Mucosa of stomach (tissue), 1 donor: ENCODE measurements at regions not wholly inside any gene's neighbourhood (a gene's known extent, or its start where the extent isn't known, plus 50 kb on each side); places are given as distances from the start of the nearest gene placed in this dataset.

Experiments
- H3K27me3 ChIP-seq: one replicate; pipeline ENCODE4 v1.7.0; 2013; ENCODE audit warnings: mild to moderate bottlenecking, low read length; ENCODE audit not compliant: control insufficient read depth, insufficient read depth
- H3K36me3 ChIP-seq: one replicate; pipeline ENCODE4 v1.7.0; 2013; ENCODE audit warnings: low read length; ENCODE audit not compliant: control insufficient read depth, insufficient read depth
- H3K4me1 ChIP-seq: one replicate; pipeline ENCODE4 v1.7.0; 2013; ENCODE audit warnings: mild to moderate bottlenecking, low read length; ENCODE audit not compliant: control insufficient read depth, insufficient read depth
- H3K4me3 ChIP-seq: one replicate; pipeline ENCODE4 v1.7.0; 2013; ENCODE audit warnings: low read length
- H3K9ac ChIP-seq: one replicate; pipeline ENCODE4 v1.7.0; 2013; ENCODE audit warnings: mild to moderate bottlenecking, low read length, moderate library complexity
- H3K9me3 ChIP-seq: one replicate; pipeline ENCODE4 v1.7.0; 2013; ENCODE audit warnings: mild to moderate bottlenecking, low read length, moderate library complexity; ENCODE audit not compliant: control insufficient read depth
- donor health status: Pancreatic carcinoma.

DNA sequence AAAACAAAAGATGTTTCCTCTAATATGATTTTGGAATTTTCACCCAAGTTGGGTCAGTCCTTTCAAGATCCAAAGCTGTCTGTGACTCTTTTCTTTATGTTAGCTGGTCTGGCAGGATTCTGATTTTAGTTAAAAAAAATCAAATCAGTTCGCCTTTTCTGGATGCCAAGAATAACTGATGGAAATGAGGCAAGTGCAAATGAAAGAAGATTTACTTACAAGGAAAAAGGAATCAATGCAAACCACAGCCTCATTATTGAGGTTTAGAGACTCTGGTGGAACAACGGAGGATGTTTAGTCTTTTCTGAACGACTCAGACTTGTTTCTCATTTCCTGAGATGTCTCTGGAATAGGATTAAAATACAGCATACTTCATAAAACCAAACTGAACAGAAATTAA, 117.0 kb upstream of the DYRK2 start:
- Histone ChIP-seq H3K27me3 (no peaks in the 10 kb centered on the region), H3K4me3 (no peak overlapping the region), H3K4me1 (peaks cover 23% of the 10 kb centered on the region), H3K9ac (no peak overlapping the region), H3K36me3 (no peaks in the 10 kb centered on the region), H3K9me3 (no peaks in the 10 kb centered on the region)

DNA sequence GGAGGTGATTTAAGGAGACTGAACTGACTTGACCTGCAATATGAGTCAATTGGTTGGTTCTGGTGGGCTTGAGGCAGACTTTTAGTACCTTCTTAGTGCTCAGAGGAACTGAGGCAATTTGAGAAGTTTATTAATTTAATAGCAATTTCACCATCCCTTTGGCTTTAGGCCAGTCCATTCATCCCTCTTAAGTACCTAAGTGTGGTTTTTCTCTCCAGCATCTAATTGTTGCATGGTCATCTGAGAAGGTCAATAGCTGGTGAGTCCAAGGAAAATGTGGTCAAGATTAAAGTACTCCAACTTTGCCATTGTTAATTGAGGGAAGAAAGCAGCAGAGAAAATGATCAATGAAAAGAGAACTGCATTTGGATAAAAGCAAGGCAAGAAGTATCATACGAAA, 115.4 kb upstream of the DYRK2 start:
- H3K9ac ChIP-seq, result no peak overlapping the region
- H3K9me3 ChIP-seq, result no peaks in the 10 kb centered on the region
- peaks cover 23% of the 10 kb centered on the region for H3K4me1 ChIP-seq
- no peaks in the 10 kb centered on the region for H3K36me3 ChIP-seq
- no peaks in the 10 kb centered on the region for H3K27me3 ChIP-seq
- H3K4me3 ChIP-seq, result no peak overlapping the region

DNA sequence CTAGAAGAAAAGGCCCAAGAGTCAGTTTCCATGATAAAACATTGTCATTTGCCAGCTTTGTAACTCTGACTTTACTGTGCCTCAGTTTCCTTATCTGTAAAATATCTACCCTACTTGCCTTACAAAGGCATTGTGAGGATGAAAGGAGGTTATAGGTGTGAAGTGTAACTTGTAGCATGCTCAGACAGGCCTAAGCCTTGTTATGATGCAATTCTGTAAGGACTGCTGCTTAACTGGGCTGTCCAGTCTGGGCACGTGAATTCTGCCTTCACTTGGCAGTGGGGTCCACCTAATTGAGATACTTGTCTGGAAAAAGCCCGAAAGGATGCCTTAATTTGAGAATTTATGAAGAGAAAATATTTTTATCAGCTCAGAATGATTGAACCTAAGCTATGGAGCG, 114.5 kb upstream of the DYRK2 start:
- Histone ChIP-seq H3K27me3 (no peaks in the 10 kb centered on the region), H3K9me3 (no peaks in the 10 kb centered on the region), H3K4me3 (no peak overlapping the region)

DNA sequence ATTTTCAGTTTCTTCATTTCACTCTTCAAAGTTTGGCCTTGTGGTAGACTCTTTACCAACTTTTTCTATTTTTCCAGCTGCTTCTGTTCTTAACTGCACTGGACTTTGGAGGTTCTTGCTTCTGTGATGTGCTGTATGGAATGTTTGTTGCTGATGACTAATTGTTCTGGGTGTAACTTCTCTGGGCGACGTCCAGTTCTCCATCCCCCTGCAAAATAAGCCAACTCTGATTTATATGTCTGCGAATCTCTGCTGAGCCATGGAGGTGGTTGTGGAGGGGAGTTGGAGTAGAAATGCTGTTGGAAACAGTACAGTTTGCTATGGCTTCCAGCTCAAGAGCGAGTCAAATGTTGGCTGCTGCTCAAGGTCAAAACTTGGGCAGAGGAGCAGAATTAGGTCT, 113.9 kb upstream of the DYRK2 start:
- H3K9me3 ChIP-seq, result no peaks in the 10 kb centered on the region
- H3K4me1 ChIP-seq, result peaks cover 23% of the 10 kb centered on the region
- no peaks in the 10 kb centered on the region for H3K27me3 ChIP-seq
- H3K4me3 ChIP-seq, result no peak overlapping the region
- H3K36me3 ChIP-seq, result no peaks in the 10 kb centered on the region
- H3K9ac ChIP-seq, result no peak overlapping the region

More for the DNA sequence above, 114.5 kb upstream of the DYRK2 start:
- Histone ChIP-seq H3K4me1 (peaks cover 23% of the 10 kb centered on the region), H3K9ac (no peak overlapping the region), H3K36me3 (no peaks in the 10 kb centered on the region)

DNA sequence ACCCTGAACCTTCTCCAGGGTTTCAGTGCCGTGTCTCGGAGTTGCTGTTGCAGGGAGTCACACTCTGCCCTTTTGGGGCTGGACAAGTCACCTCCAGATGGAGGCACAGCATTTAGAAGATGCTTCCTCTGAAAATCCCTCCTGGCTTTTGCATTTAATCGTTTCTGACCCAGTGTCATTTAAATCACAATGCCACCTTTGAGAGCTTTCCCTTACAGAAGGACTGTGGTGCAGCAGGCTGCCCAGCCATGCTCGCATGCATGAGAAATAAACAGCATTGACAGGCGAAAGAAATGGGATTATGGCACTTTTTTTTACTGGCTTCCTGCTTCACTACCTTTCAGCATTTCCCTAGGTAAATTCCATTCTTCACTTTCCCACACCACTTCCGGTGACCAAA, 113.4 kb upstream of the DYRK2 start:
- Histone ChIP-seq H3K9me3 (no peaks in the 10 kb centered on the region), H3K27me3 (no peaks in the 10 kb centered on the region), H3K9ac (no peak overlapping the region), H3K4me1 (peaks cover 23% of the 10 kb centered on the region), H3K36me3 (no peaks in the 10 kb centered on the region), H3K4me3 (no peak overlapping the region)

DNA sequence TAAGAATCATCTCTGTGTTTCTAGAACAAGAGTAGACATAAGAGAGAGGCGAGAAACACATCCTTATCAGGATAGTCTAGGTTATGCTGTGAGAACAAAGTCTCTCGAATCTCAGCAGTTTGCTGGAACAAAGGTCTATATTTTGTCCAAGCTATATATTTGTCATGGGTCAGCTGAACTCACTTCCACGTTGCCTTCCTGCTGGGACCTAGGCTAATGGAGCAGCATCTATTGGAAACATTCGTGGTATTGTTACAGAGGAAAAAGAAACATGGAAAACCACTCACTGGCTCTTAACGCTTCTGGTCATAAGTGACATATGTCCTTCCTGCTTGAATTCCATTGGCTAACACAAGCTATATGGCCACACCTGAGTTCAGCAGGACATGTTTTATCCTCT, 112.6 kb upstream of the DYRK2 start:
- Histone ChIP-seq H3K9me3 (no peaks in the 10 kb centered on the region), H3K4me3 (no peak overlapping the region), H3K36me3 (no peaks in the 10 kb centered on the region), H3K27me3 (no peaks in the 10 kb centered on the region), H3K4me1 (peaks cover 26% of the 10 kb centered on the region), H3K9ac (no peak overlapping the region)

DNA sequence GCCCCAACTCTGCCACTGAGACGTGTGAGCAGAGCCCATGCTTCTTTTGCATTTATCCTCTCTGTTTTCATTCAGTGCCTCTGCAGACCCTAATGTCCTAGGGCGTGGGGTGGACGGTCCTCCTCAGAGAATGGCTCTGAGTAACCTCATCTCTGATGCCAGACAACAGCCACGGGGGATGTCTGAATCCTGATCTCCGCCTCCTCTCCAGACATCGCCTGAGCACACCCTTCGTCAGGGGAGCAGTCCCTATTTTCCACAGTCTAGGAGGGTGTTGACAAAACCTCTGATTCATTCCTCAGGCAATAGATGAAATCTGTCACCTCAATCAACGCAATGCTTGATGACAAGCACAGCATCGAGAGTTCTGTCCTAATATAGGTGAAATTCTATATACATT, 109.2 kb upstream of the DYRK2 start:
- H3K4me3 ChIP-seq, result no peak overlapping the region
- H3K36me3 ChIP-seq, result no peaks in the 10 kb centered on the region
- no peaks in the 10 kb centered on the region for H3K9me3 ChIP-seq
- peaks cover 29% of the 10 kb centered on the region for H3K4me1 ChIP-seq
- no peak overlapping the region for H3K9ac ChIP-seq
- H3K27me3 ChIP-seq, result no peaks in the 10 kb centered on the region

DNA sequence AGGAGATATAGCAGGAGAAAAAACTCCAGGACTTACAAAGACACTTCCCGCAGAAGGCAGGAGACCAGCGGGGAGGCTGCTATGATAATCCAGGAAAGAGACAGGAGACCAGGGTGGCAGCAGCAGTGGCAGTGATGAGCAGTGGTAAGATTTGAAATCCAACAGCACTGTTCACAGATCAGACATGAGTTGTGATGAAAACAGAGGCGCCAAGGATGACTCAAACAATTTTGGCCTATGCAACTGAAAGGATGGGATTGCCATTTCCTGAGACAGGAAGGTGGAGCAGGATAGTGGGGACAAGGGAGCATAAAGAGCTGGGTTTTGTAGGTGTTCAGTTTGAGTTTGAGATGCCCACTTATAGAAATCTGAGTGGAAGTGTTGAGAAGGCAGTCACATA, 108.6 kb upstream of the DYRK2 start:
- Histone ChIP-seq H3K4me3 (no peak overlapping the region), H3K9ac (no peak overlapping the region), H3K27me3 (no peaks in the 10 kb centered on the region), H3K36me3 (no peaks in the 10 kb centered on the region), H3K9me3 (no peaks in the 10 kb centered on the region), H3K4me1 (peaks cover 23% of the 10 kb centered on the region)

DNA sequence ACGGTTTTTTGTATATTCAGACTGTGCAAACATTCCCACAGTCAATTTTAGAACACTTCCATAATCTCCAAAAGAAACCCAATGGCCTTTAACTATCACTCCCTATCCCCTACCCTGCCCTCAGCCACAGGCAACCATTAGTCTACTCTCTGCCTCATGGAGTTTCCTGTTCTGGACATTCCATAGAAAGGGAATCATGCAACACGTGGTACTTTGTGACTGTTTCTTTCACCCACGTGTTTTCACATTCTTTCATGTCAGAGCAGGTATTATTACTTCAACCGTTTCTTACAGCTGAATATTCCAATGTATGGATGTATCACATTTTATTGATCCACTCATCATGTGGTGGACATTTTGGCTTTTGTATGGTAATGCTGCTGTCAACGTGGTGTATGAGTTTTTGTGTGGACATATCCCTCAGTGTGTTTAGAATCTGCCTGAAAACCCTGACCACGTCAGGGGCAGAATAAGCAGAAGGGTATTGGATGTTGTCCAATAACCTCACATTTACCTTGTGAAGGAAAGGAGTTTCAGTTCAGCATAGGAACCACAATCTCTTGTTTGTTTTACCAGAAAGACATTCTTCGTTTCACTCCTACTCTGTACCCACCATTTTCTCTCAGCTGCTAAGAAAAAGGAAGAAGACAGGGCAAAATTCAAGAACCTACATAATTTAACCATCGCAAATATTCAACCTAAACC, 107.5 kb upstream of the DYRK2 start:
- Histone ChIP-seq H3K4me1 (peaks cover 12% of the 10 kb centered on the region), H3K9ac (no peak overlapping the region), H3K27me3 (no peaks in the 10 kb centered on the region), H3K9me3 (no peaks in the 10 kb centered on the region), H3K36me3 (no peaks in the 10 kb centered on the region), H3K4me3 (no peak overlapping the region)

DNA sequence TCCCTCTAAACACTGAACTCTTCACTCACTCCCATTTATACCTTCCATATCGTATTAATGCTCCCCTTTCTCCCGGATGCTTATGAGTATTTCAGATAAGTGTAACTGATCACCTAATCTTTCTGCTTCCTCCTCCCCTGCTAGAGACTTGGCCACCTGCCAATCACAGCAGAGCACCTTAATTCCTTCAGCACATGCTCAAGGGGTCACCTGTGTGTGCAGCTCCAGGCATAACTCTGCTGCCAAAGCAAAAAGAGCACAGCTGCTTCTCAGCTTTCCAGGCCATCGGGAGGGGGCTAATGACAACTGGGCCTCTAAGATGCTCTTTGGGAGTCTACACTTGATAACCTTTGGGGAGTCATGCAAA, 106.9 kb upstream of the DYRK2 start:
- no peaks in the 10 kb centered on the region for H3K36me3 ChIP-seq
- H3K4me3 ChIP-seq, result no peak overlapping the region
- H3K9me3 ChIP-seq, result no peaks in the 10 kb centered on the region
- peaks cover 14% of the 10 kb centered on the region for H3K4me1 ChIP-seq
- no peak overlapping the region for H3K9ac ChIP-seq
- no peaks in the 10 kb centered on the region for H3K27me3 ChIP-seq

DNA sequence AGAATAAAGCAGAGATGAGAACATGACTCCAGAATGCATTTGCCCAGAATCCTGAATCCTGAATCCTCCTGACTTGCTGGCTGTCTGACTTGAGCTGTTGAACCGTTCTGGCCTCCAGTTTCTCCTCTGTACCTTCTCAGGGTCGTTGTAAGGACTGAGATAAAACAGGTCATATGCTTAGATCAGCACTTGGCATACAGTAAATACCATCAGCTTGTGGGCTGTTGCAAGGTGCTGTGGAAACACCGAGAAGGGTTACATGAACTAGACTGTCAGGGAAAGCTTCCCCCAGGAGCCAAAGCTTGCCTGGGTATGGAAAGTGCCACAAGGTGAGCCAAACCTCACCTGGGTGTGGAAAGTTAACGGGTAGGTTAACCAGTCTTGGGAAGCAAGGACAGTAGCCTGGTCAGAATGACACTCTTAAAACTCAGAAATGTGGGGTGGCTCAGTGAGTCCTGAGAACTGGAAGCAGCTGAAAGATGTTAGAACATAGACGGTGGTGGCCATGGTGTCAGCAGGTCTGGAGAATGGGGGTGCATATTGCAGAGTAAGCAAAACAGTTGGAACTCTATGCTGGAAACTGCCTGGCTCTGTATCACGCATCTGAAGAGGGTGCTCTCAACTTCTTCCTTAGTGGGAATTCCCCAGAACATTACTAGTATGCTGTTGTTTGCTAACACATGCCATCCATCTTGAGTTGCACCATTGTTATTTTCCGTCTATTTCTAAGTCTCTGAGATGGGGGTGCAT, 105.3 kb upstream of the DYRK2 start:
- Histone ChIP-seq H3K27me3 (no peaks in the 10 kb centered on the region), H3K4me1 (peaks cover 19% of the 10 kb centered on the region), H3K4me3 (no peak overlapping the region), H3K9me3 (no peaks in the 10 kb centered on the region), H3K9ac (no peak overlapping the region), H3K36me3 (no peaks in the 10 kb centered on the region)

DNA sequence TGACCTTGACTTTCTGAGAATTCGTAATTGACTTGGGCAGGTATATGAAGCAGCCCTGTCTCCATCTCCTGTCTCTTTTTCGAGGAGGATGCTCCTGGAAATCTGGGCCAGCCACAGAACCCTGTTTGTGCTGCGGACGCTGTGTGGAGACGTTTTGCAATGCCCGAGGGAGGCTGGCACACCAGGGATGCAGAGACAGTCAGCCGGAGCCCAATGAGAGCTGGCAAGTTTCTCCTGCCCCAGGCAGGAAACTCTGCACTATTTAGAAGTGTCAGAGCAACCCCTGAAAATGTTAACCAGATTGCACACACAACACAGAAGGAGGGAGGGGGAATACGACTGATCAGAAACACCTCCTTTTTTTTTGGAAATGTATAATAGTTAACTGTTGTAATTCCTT, 103.2 kb upstream of the DYRK2 start:
- Histone ChIP-seq H3K27me3 (no peaks in the 10 kb centered on the region), H3K4me1 (peaks cover 19% of the 10 kb centered on the region), H3K9me3 (no peaks in the 10 kb centered on the region), H3K9ac (no peak overlapping the region), H3K36me3 (no peaks in the 10 kb centered on the region), H3K4me3 (no peak overlapping the region)
